Trophoblast cell (in vitro differentiated cells and primary cell): ENCODE measurements at regions not wholly inside any gene's neighbourhood (a gene's known extent, or its start where the extent isn't known, plus 50 kb on each side); places are given as distances from the start of the nearest gene placed in this dataset.

Experiments
- DNase-seq, 2 donors: peaks; one replicate each; pipeline ENCODE4 v3.0.0-alpha.2; 2016
- H2AFZ ChIP-seq: 2 replicates; pipeline ENCODE4 v1.6.1; 2013; ENCODE audit warnings: low read length, moderate library complexity, mild to moderate bottlenecking; ENCODE audit not compliant: insufficient read depth, poor library complexity
- H2AK5ac ChIP-seq: 2 replicates; pipeline ENCODE4 v1.6.1; 2013; ENCODE audit warnings: mild to moderate bottlenecking, low read length
- H2BK120ac ChIP-seq: 2 replicates; pipeline ENCODE4 v1.6.1; 2013; ENCODE audit warnings: low read length, mild to moderate bottlenecking, moderate library complexity; ENCODE audit not compliant: insufficient read depth, poor library complexity
- H2BK12ac ChIP-seq: 2 replicates; pipeline ENCODE4 v1.6.1; 2013; ENCODE audit warnings: mild to moderate bottlenecking, low read length, moderate library complexity
- H2BK5ac ChIP-seq: 2 replicates; pipeline ENCODE4 v1.6.1; 2013; ENCODE audit warnings: low read length, low read depth, moderate library complexity, mild to moderate bottlenecking; ENCODE audit not compliant: poor library complexity
- H3K14ac ChIP-seq: 2 replicates; pipeline ENCODE4 v1.6.1; 2013; ENCODE audit warnings: mild to moderate bottlenecking, low read length
- H3K18ac ChIP-seq: 2 replicates; pipeline ENCODE4 v1.6.1; 2013; ENCODE audit warnings: mild to moderate bottlenecking, low read length
- H3K23ac ChIP-seq: 2 replicates; pipeline ENCODE4 v1.6.1; 2013; ENCODE audit warnings: low read length
- H3K27ac ChIP-seq: 2 replicates; pipeline ENCODE4 v1.5.1; 2013; ENCODE audit warnings: low read depth, mild to moderate bottlenecking, inconsistent platforms, low read length, moderate library complexity
- H3K27me3 ChIP-seq: 2 replicates; pipeline ENCODE4 v1.6.1; 2013; ENCODE audit warnings: inconsistent platforms, mild to moderate bottlenecking, low read length, moderate library complexity; ENCODE audit not compliant: insufficient read depth
- H3K36me3 ChIP-seq, 2 experiments: 1 replicate in 1 of 2; 2 replicates in 1 of 2; pipeline ENCODE4 v1.6.1; 2013; ENCODE audit warnings: low read length in 2 of 2, mild to moderate bottlenecking in 2 of 2, moderate library complexity in 1 of 2; ENCODE audit not compliant: insufficient read depth in 2 of 2, control insufficient read depth in 1 of 2
- H3K4ac ChIP-seq: 2 replicates; pipeline ENCODE4 v1.6.1; 2013; ENCODE audit warnings: low read depth, mild to moderate bottlenecking, low read length, moderate library complexity
- H3K4me1 ChIP-seq, 2 experiments: 1 replicate in 1 of 2; 2 replicates in 1 of 2; pipeline ENCODE4 v1.6.1; 2013; ENCODE audit warnings: low read length in 2 of 2, mild to moderate bottlenecking in 2 of 2, moderate library complexity in 1 of 2; ENCODE audit not compliant: insufficient read depth in 2 of 2, control insufficient read depth in 1 of 2
- H3K4me2 ChIP-seq: 2 replicates; pipeline ENCODE4 v1.6.1; 2013; ENCODE audit warnings: inconsistent platforms, mild to moderate bottlenecking, low read length, moderate library complexity
- H3K4me3 ChIP-seq: 2 replicates; pipeline ENCODE4 v1.5.1; 2013; ENCODE audit warnings: mild to moderate bottlenecking, low read depth, low read length, inconsistent platforms
- H3K79me1 ChIP-seq: one replicate; pipeline ENCODE4 v1.6.1; 2013; ENCODE audit warnings: low read length
- H3K79me2 ChIP-seq: 2 replicates; pipeline ENCODE4 v1.6.1; 2013; ENCODE audit warnings: low read length, mild to moderate bottlenecking; ENCODE audit not compliant: control insufficient read depth, insufficient read depth, poor library complexity
- H3K9ac ChIP-seq: 2 replicates; pipeline ENCODE4 v1.6.1; 2013; ENCODE audit warnings: mild to moderate bottlenecking, low read length
- H3K9me3 ChIP-seq: 2 replicates; pipeline ENCODE4 v1.6.1; 2013; ENCODE audit warnings: low read depth, mild to moderate bottlenecking, control low read depth, inconsistent platforms, low read length; ENCODE audit not compliant: insufficient read depth
- H4K12ac ChIP-seq: 2 replicates; pipeline ENCODE4 v1.6.1; 2013; ENCODE audit warnings: low read depth, mild to moderate bottlenecking, low read length, moderate library complexity
- H4K8ac ChIP-seq: 2 replicates; pipeline ENCODE4 v1.6.1; 2013; ENCODE audit warnings: low read depth, mild to moderate bottlenecking, low read length, moderate library complexity
- H4K91ac ChIP-seq: one replicate; pipeline ENCODE4 v1.6.1; 2013; ENCODE audit warnings: low read depth, mild to moderate bottlenecking, low read length, moderate library complexity
- WGBS: extraction: QIAGEN DNeasy Blood & Tissue Kit; methylation state at CpG from one replicate; pipeline ENCODE4 v1.1.7; 2013; ENCODE audit warnings: missing lambda C conversion rate; ENCODE audit not compliant: insufficient read length, insufficient coverage; ENCODE audit errors: extremely low coverage; 5-methylcytosine and 5-hydroxymethylcytosine counted together

DNA sequence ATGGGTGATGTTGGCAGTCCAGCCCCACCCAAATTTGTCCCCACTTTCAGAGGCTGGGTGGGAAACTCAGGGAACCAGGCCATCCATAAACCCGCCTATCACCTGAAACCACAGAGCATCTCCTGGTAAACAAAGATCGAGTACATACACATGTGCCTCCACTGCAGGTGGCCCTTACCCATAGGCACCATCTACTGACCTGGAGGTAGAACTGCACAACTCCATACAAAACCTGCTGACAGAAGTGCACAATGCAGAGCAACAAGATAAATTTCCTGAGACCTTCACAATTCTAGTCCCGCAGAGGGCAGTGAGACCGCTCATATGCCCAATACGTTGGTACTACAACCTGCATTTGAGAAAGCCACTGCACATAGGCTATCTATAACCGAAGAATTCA lies 856.3 kb downstream of the SUCLG1 start:
- H3K4me1 ChIP-seq, result no peaks in the 10 kb centered on the region
- H3K4me2 ChIP-seq, result no peak overlapping the region
- no peak overlapping the region for H3K4me3 ChIP-seq
- H2AK5ac ChIP-seq, result no peak overlapping the region
- no peaks in the 10 kb centered on the region for H3K9me3 ChIP-seq
- H3K9ac ChIP-seq, result no peak overlapping the region
- H3K79me2 ChIP-seq, result no peaks in the 10 kb centered on the region
- H3K79me1 ChIP-seq, result no peaks in the 10 kb centered on the region
- H2BK5ac ChIP-seq, result no peak overlapping the region
- H2AFZ ChIP-seq, result no peak overlapping the region
- no peaks in the 10 kb centered on the region for H3K27me3 ChIP-seq
- no peak overlapping the region for H2BK12ac ChIP-seq
- no peak overlapping the region for H3K18ac ChIP-seq
- H3K36me3 ChIP-seq, result no peaks in the 10 kb centered on the region
- H3K27ac ChIP-seq, result no peak overlapping the region
- H3K23ac ChIP-seq, result no peak overlapping the region
- WGBS, result no CpG with 5 or more reads among the region's 6 CpGs
- no peak for DNase-seq
- no peak overlapping the region for H4K8ac ChIP-seq
- H2BK120ac ChIP-seq, result no peak overlapping the region
- H3K4ac ChIP-seq, result no peak overlapping the region
- no peak overlapping the region for H4K91ac ChIP-seq
- H3K14ac ChIP-seq, result no peak overlapping the region
- H4K12ac ChIP-seq, result no peak overlapping the region

DNA sequence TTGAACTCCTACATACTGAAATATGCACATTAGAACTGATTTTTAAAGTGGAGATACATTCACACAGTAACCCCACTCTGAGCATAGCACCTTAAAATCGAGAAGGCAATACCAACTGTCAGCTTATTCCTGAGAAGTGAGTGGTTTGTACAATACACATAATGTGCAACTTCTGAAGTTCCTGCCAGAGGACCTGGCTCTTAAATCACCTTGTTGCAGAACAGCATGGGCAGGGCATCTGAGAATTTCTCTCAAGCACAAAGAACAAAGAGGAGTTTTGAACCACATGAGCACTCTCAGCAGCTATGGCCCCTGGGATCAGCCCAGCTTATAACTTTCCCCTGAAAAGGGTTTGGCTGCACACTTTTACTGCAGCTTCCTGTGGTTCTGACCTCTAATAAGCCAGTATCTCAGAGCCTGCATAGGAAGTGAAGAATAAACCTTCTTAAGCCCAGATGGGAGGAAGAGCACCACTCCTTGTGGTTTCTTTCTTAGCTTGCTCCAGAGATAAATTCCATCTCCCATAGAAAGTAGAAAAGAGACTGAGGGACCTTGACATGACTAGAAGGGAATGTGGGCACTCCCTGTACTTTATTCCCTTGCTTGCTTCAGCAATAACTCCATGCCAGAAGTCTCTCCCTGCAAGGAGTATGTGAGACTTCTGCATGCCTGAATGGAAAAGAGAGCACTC lies 862.3 kb downstream of the SUCLG1 start:
- no peak overlapping the region for H3K4ac ChIP-seq
- no peak overlapping the region for H3K14ac ChIP-seq
- H2AK5ac ChIP-seq, result no peak overlapping the region
- H2BK120ac ChIP-seq, result no peak overlapping the region
- H3K4me3 ChIP-seq, result no peak overlapping the region
- no peak overlapping the region for H2BK12ac ChIP-seq
- no peaks in the 10 kb centered on the region for H3K36me3 ChIP-seq
- no peak for DNase-seq
- no peak overlapping the region for H3K23ac ChIP-seq
- H4K91ac ChIP-seq, result no peak overlapping the region
- no peak overlapping the region for H4K12ac ChIP-seq
- H2BK5ac ChIP-seq, result no peak overlapping the region
- no peak overlapping the region for H2AFZ ChIP-seq
- no peaks in the 10 kb centered on the region for H3K27me3 ChIP-seq
- H3K79me2 ChIP-seq, result no peaks in the 10 kb centered on the region
- H3K9ac ChIP-seq, result peak overlapping the region; percentile 49
- WGBS, result no CpG with 5 or more reads among the region's 1 CpG
- H3K27ac ChIP-seq, result no peak overlapping the region
- no peaks in the 10 kb centered on the region for H3K9me3 ChIP-seq
- H3K4me1 ChIP-seq, result no peaks in the 10 kb centered on the region
- no peak overlapping the region for H3K18ac ChIP-seq
- no peak overlapping the region for H4K8ac ChIP-seq
- no peaks in the 10 kb centered on the region for H3K79me1 ChIP-seq
- no peak overlapping the region for H3K4me2 ChIP-seq

DNA sequence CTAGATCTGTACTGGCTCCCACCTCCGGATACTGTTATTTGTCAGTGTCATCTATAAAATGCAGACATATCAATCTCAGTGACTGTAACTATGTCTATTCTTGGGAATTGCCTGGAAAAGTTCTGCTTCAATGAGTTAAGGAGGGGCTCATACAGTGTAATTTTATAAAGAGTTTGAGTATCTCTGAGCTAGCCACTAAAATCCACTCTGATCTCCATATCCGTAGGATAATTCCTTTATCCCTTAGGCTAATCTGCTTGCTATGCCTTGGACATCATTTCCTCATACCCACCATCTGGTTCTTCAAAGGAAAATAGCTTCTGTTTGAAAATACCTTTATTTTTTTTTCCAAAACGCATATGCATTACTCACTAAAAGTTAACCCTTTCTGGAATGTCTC lies 863.2 kb downstream of the SUCLG1 start:
- Histone ChIP-seq H3K4me1 (no peaks in the 10 kb centered on the region), H4K91ac (no peak overlapping the region), H2AFZ (no peak overlapping the region), H3K36me3 (no peaks in the 10 kb centered on the region), H3K4me2 (no peak overlapping the region), H3K79me1 (no peaks in the 10 kb centered on the region), H4K12ac (no peak overlapping the region), H3K79me2 (no peaks in the 10 kb centered on the region), H2AK5ac (no peak overlapping the region), H2BK120ac (no peak overlapping the region), H3K23ac (no peak overlapping the region), H2BK5ac (no peak overlapping the region), H2BK12ac (no peak overlapping the region), H3K27me3 (no peaks in the 10 kb centered on the region), H3K9me3 (no peaks in the 10 kb centered on the region), H3K4me3 (no peak overlapping the region), H3K9ac (no peak overlapping the region), H3K14ac (no peak overlapping the region), H3K27ac (no peak overlapping the region), H4K8ac (no peak overlapping the region), H3K18ac (no peak overlapping the region), H3K4ac (no peak overlapping the region)
- no CpG with 5 or more reads among the region's 3 CpGs for WGBS
- DNase-seq, result peak in 1 of 2 donors; percentile 19

DNA sequence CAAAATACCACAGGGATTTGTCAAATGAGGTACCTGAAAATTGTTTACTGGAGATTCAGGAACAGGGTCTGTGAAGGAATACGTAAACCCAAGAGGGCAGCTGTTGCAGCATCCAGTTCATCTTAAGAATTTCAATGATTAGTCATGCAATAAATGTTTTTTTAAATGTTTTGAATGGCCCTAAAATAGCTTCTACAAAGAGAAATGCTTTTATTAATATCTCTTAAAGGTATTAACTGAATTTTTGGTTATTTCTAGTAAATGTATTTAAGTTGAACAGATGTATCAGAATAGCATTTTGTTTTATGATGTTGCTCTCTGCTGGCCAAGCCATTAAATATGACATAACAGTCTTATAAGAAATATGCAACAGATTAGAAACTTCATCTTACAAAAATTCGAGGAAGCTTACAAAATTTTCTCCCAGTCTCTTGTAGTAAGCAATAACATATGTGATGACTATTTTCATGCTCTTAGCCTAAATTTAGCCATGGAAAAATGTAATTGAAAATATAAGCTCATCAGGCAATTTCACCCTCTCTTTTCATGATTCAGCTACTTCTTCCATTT lies 863.9 kb downstream of the SUCLG1 start:
- peak in 1 of 2 donors; percentile 37 for DNase-seq
- Histone ChIP-seq H3K4me3 (no peak overlapping the region), H2AK5ac (no peak overlapping the region), H3K79me1 (no peaks in the 10 kb centered on the region), H2AFZ (no peak overlapping the region), H4K12ac (no peak overlapping the region), H2BK5ac (no peak overlapping the region), H4K91ac (no peak overlapping the region), H3K4me2 (no peak overlapping the region), H3K27ac (no peak overlapping the region), H3K23ac (no peak overlapping the region), H3K9me3 (no peaks in the 10 kb centered on the region), H3K18ac (no peak overlapping the region), H3K9ac (no peak overlapping the region), H3K27me3 (no peaks in the 10 kb centered on the region), H3K14ac (no peak overlapping the region), H4K8ac (no peak overlapping the region), H2BK120ac (no peak overlapping the region), H3K79me2 (no peaks in the 10 kb centered on the region), H3K4me1 (no peaks in the 10 kb centered on the region), H3K36me3 (no peaks in the 10 kb centered on the region), H3K4ac (no peak overlapping the region), H2BK12ac (no peak overlapping the region)
- WGBS, result no CpG with 5 or more reads among the region's 2 CpGs
